ENCODE measurements at regions not wholly inside any gene's neighbourhood (a gene's known extent, or its start where the extent isn't known, plus 50 kb on each side); places are given as distances from the start of the nearest gene placed in this dataset.

- WGBS, 3 donors, result 78 to 88% (median 81%) methylated on average over 7 of the region's 7 CpGs
Measured at GRCh38 chr9:89991204-89991790, 386.5 kb downstream of the GADD45G start.

GRCh38 chr9:89992326-89993198 lies 387.8 kb downstream of the GADD45G start:
- WGBS, 3 donors, result 44 to 69% (median 69%) methylated on average over 16 of the region's 16 CpGs
- no peak overlapping the region for H3K27ac ChIP-seq (ENCODE audit: low read depth, low read length)

More at GRCh38 chr9:89991204-89991790, 386.5 kb downstream of the GADD45G start:
- H3K27ac ChIP-seq (ENCODE audit: low read depth, low read length), result no peak overlapping the region

- no peak overlapping the region for H3K27ac ChIP-seq (ENCODE audit: low read depth, low read length)
- 9 to 23% (median 22%) methylated on average over 5 of the region's 5 CpGs for WGBS, 3 donors
Measured at GRCh38 chr9:89993678-89994630, 389.1 kb downstream of the GADD45G start.

GRCh38 chr9:89994988-89995613 lies 390.3 kb downstream of the GADD45G start:
- H3K27ac ChIP-seq (ENCODE audit: low read depth, low read length), result no peak overlapping the region
- WGBS, 3 donors, result 81 to 84% (median 83%) methylated on average over 19 of the region's 19 CpGs

- H3K27ac ChIP-seq (ENCODE audit: low read depth, low read length), result no peak overlapping the region
- 84 to 89% (median 87%) methylated on average over 5 of the region's 5 CpGs for WGBS, 3 donors
Measured at GRCh38 chr9:89996116-89996515, 391.3 kb downstream of the GADD45G start.

GRCh38 chr9:89996773-89997172 lies 392.0 kb downstream of the GADD45G start:
- 94 to 98% (median 94%) methylated on average over 3 of the region's 3 CpGs for WGBS, 3 donors
- H3K27ac ChIP-seq (ENCODE audit: low read depth, low read length), result no peak overlapping the region

GRCh38 chr9:89998633-89999032 lies 393.8 kb downstream of the GADD45G start:
- 81 to 95% (median 90%) methylated on average over 3 of the region's 3 CpGs for WGBS, 3 donors
- no peak overlapping the region for H3K27ac ChIP-seq (ENCODE audit: low read depth, low read length)

GRCh38 chr9:89999176-89999533 lies 394.3 kb downstream of the GADD45G start:
- WGBS, 3 donors, result 41 to 88% (median 86%) methylated on average over 3 of the region's 3 CpGs
- H3K27ac ChIP-seq (ENCODE audit: low read depth, low read length), result no peak overlapping the region

GRCh38 chr9:89999534-90000370 lies 394.9 kb downstream of the GADD45G start:
- H3K27ac ChIP-seq (ENCODE audit: low read depth, low read length), result no peak overlapping the region
- 6 to 19% (median 14%) methylated on average over 12 of the region's 12 CpGs for WGBS, 3 donors

- H3K27ac ChIP-seq (ENCODE audit: low read depth, low read length), result no peak overlapping the region
- 31 to 45% (median 45%) methylated on average over 7 of the region's 7 CpGs for WGBS, 3 donors
Measured at GRCh38 chr9:90000925-90001324, 396.1 kb downstream of the GADD45G start.

GRCh38 chr9:90001747-90002146 lies 396.9 kb downstream of the GADD45G start:
- H3K27ac ChIP-seq (ENCODE audit: low read depth, low read length), result no peak overlapping the region

GRCh38 chr9:90002397-90003271 lies 397.8 kb downstream of the GADD45G start:
- H3K27ac ChIP-seq (ENCODE audit: low read depth, low read length), result no peak overlapping the region
- WGBS, 3 donors, result 38 to 66% (median 59%) methylated on average over 9 of the region's 9 CpGs

More at GRCh38 chr9:90001747-90002146, 396.9 kb downstream of the GADD45G start:
- 76 to 82% (median 79%) methylated on average over 7 of the region's 7 CpGs for WGBS, 3 donors

GRCh38 chr9:90005388-90005787 lies 400.6 kb downstream of the GADD45G start:
- 94 to 98% (median 95%) methylated on average over 3 of the region's 3 CpGs for WGBS, 3 donors
- H3K27ac ChIP-seq (ENCODE audit: low read depth, low read length), result no peak overlapping the region

- WGBS, 3 donors, result 72 to 91% (median 80%) methylated on average over 11 of the region's 11 CpGs
- H3K27ac ChIP-seq (ENCODE audit: low read depth, low read length), result no peak overlapping the region
Measured at GRCh38 chr9:90007516-90008440, 403.0 kb downstream of the GADD45G start.

- no peak overlapping the region for H3K27ac ChIP-seq (ENCODE audit: low read depth, low read length)
- 46 to 59% (median 50%) methylated on average over 4 of the region's 4 CpGs for WGBS, 3 donors
Measured at GRCh38 chr9:90009447-90009846, 404.6 kb downstream of the GADD45G start.

GRCh38 chr9:90010793-90011192 lies 406.0 kb downstream of the GADD45G start:
- WGBS, 3 donors, result 94 to 96% (median 95%) methylated on average over 11 of the region's 11 CpGs
- H3K27ac ChIP-seq (ENCODE audit: low read depth, low read length), result no peak overlapping the region
